Activated T-helper 17 cell treated with anti-CD3 and anti-CD28 coated beads, Interleukin-2, amount 50 U/mL, for 72 hours (primary cell): ENCODE measurements at regions not wholly inside any gene's neighbourhood (a gene's known extent, or its start where the extent isn't known, plus 50 kb on each side); places are given as distances from the start of the nearest gene placed in this dataset.

ENCODE experiments used
- ATAC-seq: fragments of 150-1000 bp; cut with Tn5 transposase; replicated peaks from 2 replicates; pipeline ENCODE4 v1.10.0; 2021; ENCODE audit warnings: mild to moderate bottlenecking, moderate library complexity
- H3K27ac Mint-ChIP-seq: one replicate; pipeline ENCODE4 v1.8.0; 2022; ENCODE audit warnings: mixed read lengths
- H3K27me3 Mint-ChIP-seq: one replicate; pipeline ENCODE4 v1.8.0; 2022; ENCODE audit warnings: mixed read lengths
- H3K36me3 Mint-ChIP-seq: one replicate; pipeline ENCODE4 v1.8.0; 2022; ENCODE audit warnings: low read depth, mild to moderate bottlenecking, mixed read lengths
- H3K4me1 Mint-ChIP-seq: one replicate; pipeline ENCODE4 v1.8.0; 2022; ENCODE audit warnings: mixed read lengths
- H3K4me3 Mint-ChIP-seq: one replicate; pipeline ENCODE4 v1.8.0; 2022; ENCODE audit warnings: mild to moderate bottlenecking, mixed read lengths
- H3K9me3 Mint-ChIP-seq: one replicate; pipeline ENCODE4 v1.8.0; 2022; ENCODE audit warnings: mixed read lengths

DNA sequence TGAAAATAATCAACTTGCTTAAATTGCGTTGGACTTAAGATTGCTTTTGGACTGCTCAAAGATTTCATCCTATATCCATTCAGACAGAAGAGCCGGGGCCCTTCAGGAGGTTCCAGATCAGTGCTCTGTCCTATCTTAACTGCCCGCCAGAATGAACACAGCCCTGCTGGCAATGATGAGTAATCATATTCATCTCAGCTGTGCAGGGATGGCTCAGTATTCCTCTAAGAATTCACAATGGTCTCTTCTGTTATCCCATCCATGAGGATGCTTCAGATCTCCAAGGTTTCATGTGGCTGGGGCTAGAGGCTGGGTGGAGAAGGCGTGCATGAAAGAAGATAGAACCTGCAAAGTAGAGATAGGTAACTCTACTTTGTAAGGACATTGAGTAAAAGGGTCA, 80.0 kb upstream of the NPVF start:
- H3K27me3 Mint-ChIP-seq: peaks cover 14% of the 10 kb centered on the region
- no peak overlapping the region for H3K4me3 Mint-ChIP-seq
- H3K36me3 Mint-ChIP-seq: no peaks in the 10 kb centered on the region
- no peak overlapping the region for H3K27ac Mint-ChIP-seq
- no peaks in the 10 kb centered on the region for H3K4me1 Mint-ChIP-seq
- no peak for ATAC-seq
- H3K9me3 Mint-ChIP-seq: no peaks in the 10 kb centered on the region

DNA sequence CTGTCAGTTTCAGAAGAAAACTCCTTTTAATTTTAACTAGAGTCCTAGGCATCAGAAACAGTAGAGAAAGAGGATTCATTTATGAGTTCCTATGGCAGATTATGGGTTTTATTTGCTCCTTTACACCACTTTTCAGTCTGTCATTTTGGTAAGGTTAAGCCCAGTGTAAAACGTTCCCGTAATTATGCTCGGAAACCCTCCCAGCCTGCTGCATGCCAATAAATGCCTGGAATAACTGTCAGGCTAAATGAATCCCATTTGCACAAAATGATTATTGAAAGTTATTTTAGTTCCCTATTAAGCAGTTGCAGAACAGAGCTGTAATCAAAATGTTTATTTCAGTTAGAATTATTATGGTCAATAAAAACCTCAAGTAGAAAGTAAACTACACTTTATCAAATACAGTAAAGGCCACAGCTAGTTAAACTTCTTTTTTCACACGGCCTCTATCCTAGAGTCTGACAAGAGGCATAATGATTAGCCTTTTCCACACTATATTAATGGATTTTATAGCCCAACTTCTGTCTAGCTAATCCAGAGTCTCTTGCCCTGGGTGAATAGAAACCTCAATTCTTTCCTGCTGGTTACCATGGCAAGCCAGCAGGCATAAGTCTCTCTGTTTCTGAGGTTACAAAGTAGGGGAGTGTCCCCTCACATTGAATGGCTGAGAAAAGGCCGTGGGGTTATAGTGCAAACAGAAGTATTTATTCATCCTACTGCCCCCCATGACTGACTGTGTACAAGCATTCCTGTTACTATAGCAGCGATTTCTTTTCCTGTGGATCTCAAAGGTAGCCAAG, 80.8 kb upstream of the NPVF start:
- no peaks in the 10 kb centered on the region for H3K36me3 Mint-ChIP-seq
- no peaks in the 10 kb centered on the region for H3K4me1 Mint-ChIP-seq
- no peak for ATAC-seq
- no peak overlapping the region for H3K27ac Mint-ChIP-seq
- no peaks in the 10 kb centered on the region for H3K9me3 Mint-ChIP-seq
- no peak overlapping the region for H3K4me3 Mint-ChIP-seq
- H3K27me3 Mint-ChIP-seq: peaks cover 14% of the 10 kb centered on the region

DNA sequence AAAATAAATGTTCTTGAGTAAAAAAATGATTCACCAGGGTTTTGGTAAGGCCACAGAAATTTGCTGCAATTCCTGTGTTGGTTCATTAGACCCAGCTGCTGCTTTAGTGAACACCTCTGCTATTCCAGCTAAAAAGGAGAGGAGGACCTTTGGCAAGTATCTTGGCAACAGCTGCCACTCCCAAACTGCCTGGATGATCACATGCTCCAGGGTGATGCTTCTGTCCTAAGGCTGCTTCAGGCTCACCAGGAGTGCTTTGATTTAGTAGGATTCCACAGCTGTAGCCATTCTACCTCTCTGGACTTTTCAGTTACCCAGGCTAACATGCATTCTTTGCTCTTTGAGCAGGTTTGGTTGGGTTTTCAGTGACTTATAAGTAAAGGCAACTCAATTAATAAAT, 82.6 kb upstream of the NPVF start:
- no peak overlapping the region for H3K27ac Mint-ChIP-seq
- no peaks in the 10 kb centered on the region for H3K9me3 Mint-ChIP-seq
- no peak for ATAC-seq
- H3K4me1 Mint-ChIP-seq: no peaks in the 10 kb centered on the region
- H3K36me3 Mint-ChIP-seq: no peaks in the 10 kb centered on the region
- peaks cover 8% of the 10 kb centered on the region for H3K27me3 Mint-ChIP-seq
- no peak overlapping the region for H3K4me3 Mint-ChIP-seq

DNA sequence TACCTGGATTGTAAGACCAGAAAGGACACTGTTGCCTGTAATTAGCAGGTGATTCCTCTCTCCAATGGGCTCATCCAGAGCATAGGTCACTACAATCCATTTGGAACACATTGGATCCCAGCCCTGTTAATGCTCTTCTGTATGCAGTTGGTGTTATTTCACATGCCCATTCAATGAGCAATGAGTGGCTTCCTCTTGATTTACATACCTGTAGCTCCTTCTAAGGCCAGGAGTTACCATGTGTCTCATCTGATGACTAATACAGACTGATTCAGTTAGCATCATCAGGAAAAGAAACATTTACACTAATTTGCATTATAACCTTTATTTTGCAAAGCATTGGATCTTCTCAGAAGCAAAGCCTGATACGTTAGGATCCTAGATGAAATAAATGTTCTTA, 83.1 kb upstream of the NPVF start:
- H3K27ac Mint-ChIP-seq: no peak overlapping the region
- H3K27me3 Mint-ChIP-seq: peaks cover 11% of the 10 kb centered on the region
- H3K9me3 Mint-ChIP-seq: no peaks in the 10 kb centered on the region
- no peaks in the 10 kb centered on the region for H3K36me3 Mint-ChIP-seq
- no peak overlapping the region for H3K4me3 Mint-ChIP-seq
- no peak for ATAC-seq
- no peaks in the 10 kb centered on the region for H3K4me1 Mint-ChIP-seq

DNA sequence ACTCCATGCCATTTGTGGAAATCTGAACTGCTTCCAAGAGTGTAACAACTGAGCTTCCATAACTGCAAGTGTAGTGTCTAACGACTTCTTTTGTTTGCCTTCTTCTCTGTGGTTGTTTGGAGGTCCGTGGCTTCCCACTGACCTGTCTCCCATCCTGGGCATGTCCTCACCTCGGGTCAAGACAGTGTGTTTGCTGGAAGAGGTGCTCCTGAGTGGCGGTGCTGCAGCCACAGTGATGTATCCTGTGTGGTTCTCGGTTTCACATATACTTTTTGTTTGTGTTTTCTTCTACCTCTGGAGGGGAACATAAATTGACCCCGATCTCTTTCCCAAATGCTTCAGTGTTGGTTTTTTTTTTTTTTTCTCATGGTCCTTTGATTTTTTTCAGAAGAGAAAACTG, 84.7 kb upstream of the NPVF start:
- Mint-ChIP-seq H3K4me1 (no peaks in the 10 kb centered on the region), H3K9me3 (no peaks in the 10 kb centered on the region), H3K27ac (no peak overlapping the region), H3K4me3 (no peak overlapping the region), H3K27me3 (peaks cover 16% of the 10 kb centered on the region), H3K36me3 (no peaks in the 10 kb centered on the region)
- no peak for ATAC-seq

DNA sequence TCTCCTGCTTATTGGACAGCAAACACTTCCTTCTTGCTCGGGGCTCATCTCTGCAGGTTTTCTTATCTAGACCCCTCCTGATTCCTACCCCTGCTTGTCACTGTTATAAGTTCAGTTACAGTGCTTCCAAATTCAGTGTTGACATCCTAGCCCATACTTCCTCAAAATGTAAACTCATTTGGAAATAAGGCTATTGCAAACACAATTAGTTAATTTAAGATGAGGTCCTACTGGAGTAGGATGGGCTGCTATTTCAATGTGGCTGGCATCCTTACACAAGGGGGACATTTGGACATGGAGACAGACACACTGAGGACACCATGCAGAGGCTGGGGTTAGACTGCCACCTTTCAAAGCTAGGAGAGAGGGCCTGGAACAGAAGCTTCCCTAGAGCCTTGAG, 85.2 kb upstream of the NPVF start:
- no peak for ATAC-seq
- peaks cover 11% of the 10 kb centered on the region for H3K27me3 Mint-ChIP-seq
- H3K4me3 Mint-ChIP-seq: no peak overlapping the region
- H3K9me3 Mint-ChIP-seq: no peaks in the 10 kb centered on the region
- no peak overlapping the region for H3K27ac Mint-ChIP-seq
- no peaks in the 10 kb centered on the region for H3K36me3 Mint-ChIP-seq
- H3K4me1 Mint-ChIP-seq: no peaks in the 10 kb centered on the region

DNA sequence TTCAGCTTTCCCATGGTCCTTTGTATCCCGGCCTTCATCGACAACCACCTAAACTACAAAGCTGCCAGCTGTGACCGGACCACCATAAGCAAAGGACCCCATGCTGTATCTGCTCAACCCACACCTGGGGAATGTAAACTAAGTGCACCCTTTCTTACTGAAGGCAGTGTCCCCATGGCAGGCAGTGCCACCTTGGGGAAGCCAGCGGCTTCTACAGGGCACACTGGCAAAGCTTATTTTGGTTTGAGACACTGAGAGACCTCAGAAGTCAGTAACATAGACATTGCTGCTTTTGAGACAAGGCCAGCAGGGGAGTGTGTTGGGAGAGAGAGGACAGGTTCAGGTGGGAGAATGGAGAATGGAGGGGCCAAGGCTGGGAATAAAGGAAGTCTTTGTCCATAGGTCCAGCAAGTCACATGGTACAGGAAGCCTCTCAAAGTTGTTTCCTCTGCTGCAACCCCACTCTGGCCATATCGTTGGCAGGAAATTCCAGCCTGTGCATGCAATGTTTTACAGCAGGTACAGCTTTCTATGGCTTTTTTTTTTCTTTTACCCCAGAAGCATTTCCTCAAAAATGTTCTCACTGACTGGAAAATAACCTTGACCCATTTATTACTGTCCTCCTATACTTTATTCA, 85.9 kb upstream of the NPVF start:
- no peaks in the 10 kb centered on the region for H3K36me3 Mint-ChIP-seq
- H3K9me3 Mint-ChIP-seq: no peaks in the 10 kb centered on the region
- no peak overlapping the region for H3K4me3 Mint-ChIP-seq
- H3K4me1 Mint-ChIP-seq: no peaks in the 10 kb centered on the region
- no peak overlapping the region for H3K27ac Mint-ChIP-seq
- peaks cover 11% of the 10 kb centered on the region for H3K27me3 Mint-ChIP-seq
- no peak for ATAC-seq

GRCh38 chr7:25314731-25315267, 86.5 kb upstream of the NPVF start:
- ATAC-seq: no peak
- H3K9me3 Mint-ChIP-seq: no peaks in the 10 kb centered on the region
- no peak overlapping the region for H3K4me3 Mint-ChIP-seq
- H3K27me3 Mint-ChIP-seq: peaks cover 11% of the 10 kb centered on the region
- H3K27ac Mint-ChIP-seq: no peak overlapping the region
- H3K4me1 Mint-ChIP-seq: no peaks in the 10 kb centered on the region
- no peaks in the 10 kb centered on the region for H3K36me3 Mint-ChIP-seq

- peaks cover 16% of the 10 kb centered on the region for H3K27me3 Mint-ChIP-seq
- no peak overlapping the region for H3K27ac Mint-ChIP-seq
- H3K4me1 Mint-ChIP-seq: no peaks in the 10 kb centered on the region
- no peak overlapping the region for H3K4me3 Mint-ChIP-seq
- no peaks in the 10 kb centered on the region for H3K36me3 Mint-ChIP-seq
- H3K9me3 Mint-ChIP-seq: no peaks in the 10 kb centered on the region
- no peak for ATAC-seq
Measured at GRCh38 chr7:25316366-25316765, 88.1 kb upstream of the NPVF start.

- H3K27me3 Mint-ChIP-seq: peaks cover 19% of the 10 kb centered on the region
- H3K36me3 Mint-ChIP-seq: no peaks in the 10 kb centered on the region
- no peak overlapping the region for H3K4me3 Mint-ChIP-seq
- H3K4me1 Mint-ChIP-seq: no peaks in the 10 kb centered on the region
- no peak overlapping the region for H3K27ac Mint-ChIP-seq
- no peaks in the 10 kb centered on the region for H3K9me3 Mint-ChIP-seq
- ATAC-seq: no peak
Measured at GRCh38 chr7:25318047-25318446, 89.8 kb upstream of the NPVF start.

GRCh38 chr7:25319707-25320106, 91.4 kb upstream of the NPVF start:
- no peak for ATAC-seq
- H3K36me3 Mint-ChIP-seq: no peaks in the 10 kb centered on the region
- H3K4me1 Mint-ChIP-seq: no peaks in the 10 kb centered on the region
- H3K27ac Mint-ChIP-seq: no peak overlapping the region
- no peaks in the 10 kb centered on the region for H3K9me3 Mint-ChIP-seq
- no peak overlapping the region for H3K4me3 Mint-ChIP-seq
- peaks cover 28% of the 10 kb centered on the region for H3K27me3 Mint-ChIP-seq

DNA sequence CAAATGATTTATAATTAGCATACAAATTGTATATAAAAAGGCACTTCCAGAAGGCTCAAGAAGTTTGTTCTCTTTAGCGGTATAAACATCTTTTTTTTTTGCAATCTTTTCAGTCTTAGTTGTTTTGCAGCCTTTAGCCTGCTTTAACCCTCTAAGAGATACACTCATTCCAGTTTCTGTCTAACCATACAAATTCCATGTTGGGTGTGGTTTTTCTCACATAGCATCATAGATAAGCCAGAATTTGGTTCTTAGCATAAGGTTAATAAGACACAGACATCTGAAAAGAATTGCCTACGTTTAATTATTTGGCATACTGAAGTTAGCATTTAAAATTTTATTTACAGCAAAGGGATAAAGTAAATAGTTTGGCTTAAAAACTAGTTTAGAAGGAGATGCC, 92.5 kb upstream of the NPVF start:
- Mint-ChIP-seq H3K27ac (no peak overlapping the region), H3K27me3 (peaks cover 31% of the 10 kb centered on the region), H3K9me3 (no peaks in the 10 kb centered on the region), H3K36me3 (no peaks in the 10 kb centered on the region), H3K4me3 (no peak overlapping the region), H3K4me1 (no peaks in the 10 kb centered on the region)
- no peak for ATAC-seq

DNA sequence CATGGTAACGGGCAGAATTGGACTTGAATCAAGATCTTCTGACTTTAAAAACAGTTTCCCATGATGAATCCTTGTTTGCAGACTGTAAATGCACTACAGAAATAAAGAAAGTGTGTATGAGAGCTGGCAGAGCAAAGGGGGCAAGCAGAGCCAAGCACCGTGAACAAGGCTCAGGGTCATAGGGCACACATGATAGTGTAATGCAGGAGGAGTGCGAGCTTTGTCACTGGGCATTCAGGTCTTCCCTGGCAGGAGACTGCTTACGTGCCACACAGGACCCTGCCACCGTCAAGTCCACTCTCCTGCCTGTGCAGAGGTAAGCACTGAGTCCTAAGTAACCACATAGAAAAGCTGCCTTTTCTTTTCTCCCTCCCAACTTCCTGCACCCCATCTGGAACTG, 93.1 kb upstream of the NPVF start:
- H3K27ac Mint-ChIP-seq: no peak overlapping the region
- no peaks in the 10 kb centered on the region for H3K9me3 Mint-ChIP-seq
- no peaks in the 10 kb centered on the region for H3K4me1 Mint-ChIP-seq
- peaks cover 32% of the 10 kb centered on the region for H3K27me3 Mint-ChIP-seq
- H3K36me3 Mint-ChIP-seq: no peaks in the 10 kb centered on the region
- ATAC-seq: no peak
- no peak overlapping the region for H3K4me3 Mint-ChIP-seq

GRCh38 chr7:25322473-25322872, 94.2 kb upstream of the NPVF start:
- peaks cover 30% of the 10 kb centered on the region for H3K27me3 Mint-ChIP-seq
- no peak overlapping the region for H3K4me3 Mint-ChIP-seq

GRCh38 chr7:25325186-25325757, 97.0 kb upstream of the NPVF start:
- Mint-ChIP-seq H3K4me1 (no peaks in the 10 kb centered on the region), H3K9me3 (no peaks in the 10 kb centered on the region)

More at GRCh38 chr7:25322473-25322872, 94.2 kb upstream of the NPVF start:
- Mint-ChIP-seq H3K27ac (no peak overlapping the region), H3K4me1 (no peaks in the 10 kb centered on the region), H3K36me3 (no peaks in the 10 kb centered on the region), H3K9me3 (no peaks in the 10 kb centered on the region)
- ATAC-seq: no peak

More at GRCh38 chr7:25325186-25325757, 97.0 kb upstream of the NPVF start:
- Mint-ChIP-seq H3K27ac (no peak overlapping the region), H3K4me3 (no peak overlapping the region), H3K36me3 (no peaks in the 10 kb centered on the region), H3K27me3 (peaks cover 25% of the 10 kb centered on the region)
- ATAC-seq: no peak
